CD4-positive, alpha-beta T cell (primary cell): ENCODE measurements at regions not wholly inside any gene's neighbourhood (a gene's known extent, or its start where the extent isn't known, plus 50 kb on each side); places are given as distances from the start of the nearest gene placed in this dataset.

ENCODE experiments used
- ATAC-seq: fragments of 200-7000 bp; cut with Tn5 transposase; one replicate; pipeline ENCODE4 v1.10.0; 2022; ENCODE audit warnings: mild to moderate bottlenecking; ENCODE audit not compliant: poor library complexity
- CTCF ChIA-PET: fragments of 350-600 bp; sonication (Branson Sonifier 250); formaldehyde crosslinking; loops from one replicate; lab custom pipeline; 2021; ENCODE audit warnings: antibody characterized with exemption, inconsistent platforms; lab: Charles Lee
- POLR2A ChIA-PET: fragments of 350-600 bp; sonication (Branson Sonifier 250); formaldehyde crosslinking; loops from one replicate; lab custom pipeline; 2021; ENCODE audit warnings: antibody characterized with exemption, inconsistent platforms; lab: Charles Lee
- DNase-seq, 14 experiments: peaks; one replicate each; pipeline ENCODE4 v3.0.0-alpha.2; 2013 to 2020; ENCODE audit warnings: mixed read lengths in 2 of 14
- H3K27ac ChIP-seq, 2 donors: one replicate each; pipeline versions ENCODE4 v1.5.1 to v1.7.0; 2013; ENCODE audit warnings: low read length in 2 of 2, low read depth in 1 of 2, mild to moderate bottlenecking in 1 of 2
- H3K27me3 ChIP-seq, 2 experiments: 1 replicate in 1 of 2; 2 replicates in 1 of 2; pipeline versions ENCODE4 v1.6.1 to v1.7.0; 2013; ENCODE audit warnings: low read length in 2 of 2, control low read depth in 1 of 2, mild to moderate bottlenecking in 1 of 2, moderate library complexity in 1 of 2; ENCODE audit not compliant: insufficient read depth in 2 of 2, control insufficient read depth in 1 of 2
- H3K36me3 ChIP-seq: one replicate; pipeline ENCODE4 v1.6.1; 2013; ENCODE audit warnings: low read length, control low read depth; ENCODE audit not compliant: insufficient read depth
- H3K4me1 ChIP-seq: one replicate; pipeline ENCODE4 v1.6.1; 2013; ENCODE audit warnings: low read length, control low read depth; ENCODE audit not compliant: insufficient read depth
- H3K4me3 ChIP-seq: one replicate; pipeline ENCODE4 v1.5.1; 2013; ENCODE audit warnings: mild to moderate bottlenecking, low read length, moderate library complexity
- H3K9me3 ChIP-seq, 2 experiments: 1 replicate in 1 of 2; 2 replicates in 1 of 2; pipeline versions ENCODE4 v1.6.1 to v1.7.0; 2013; ENCODE audit warnings: low read length in 2 of 2, mild to moderate bottlenecking in 2 of 2, control low read depth in 1 of 2, moderate library complexity in 1 of 2; ENCODE audit not compliant: control insufficient read depth in 1 of 2, insufficient read depth in 1 of 2
- H3K27ac Mint-ChIP-seq: one replicate; pipeline ENCODE4 v1.8.0; 2020; ENCODE audit warnings: mixed read lengths
- H3K27me3 Mint-ChIP-seq: one replicate; pipeline ENCODE4 v1.8.0; 2021; ENCODE audit warnings: mixed read lengths
- H3K36me3 Mint-ChIP-seq: one replicate; pipeline ENCODE4 v1.8.0; 2021; ENCODE audit warnings: low read depth, mixed read lengths
- H3K4me1 Mint-ChIP-seq: one replicate; pipeline ENCODE4 v1.8.0; 2021; ENCODE audit warnings: low read depth, mixed read lengths
- H3K4me3 Mint-ChIP-seq: one replicate; pipeline ENCODE4 v1.8.0; 2020; ENCODE audit warnings: mild to moderate bottlenecking, mixed read lengths
- H3K9me3 Mint-ChIP-seq: one replicate; pipeline ENCODE4 v1.8.0; 2020; ENCODE audit warnings: mixed read lengths
- CTCF ChIP-seq: fragments of 200-600 bp; IDR thresholded peaks from one replicate; pipeline ENCODE4 v1.8.0; 2022; ENCODE audit warnings: antibody characterized with exemption, mild to moderate bottlenecking
- intact Hi-C, 2 experiments: fragments of 100-400 bp; cut with DNase I in 1 of 2; cut with micrococcal nuclease in 1 of 2; formaldehyde crosslinking; loops; one replicate each; pipeline versions ENCODE4 v1.15.1 to v1.9.0; 2023 to 2025; cut with DNase I, micrococcal nuclease

DNA sequence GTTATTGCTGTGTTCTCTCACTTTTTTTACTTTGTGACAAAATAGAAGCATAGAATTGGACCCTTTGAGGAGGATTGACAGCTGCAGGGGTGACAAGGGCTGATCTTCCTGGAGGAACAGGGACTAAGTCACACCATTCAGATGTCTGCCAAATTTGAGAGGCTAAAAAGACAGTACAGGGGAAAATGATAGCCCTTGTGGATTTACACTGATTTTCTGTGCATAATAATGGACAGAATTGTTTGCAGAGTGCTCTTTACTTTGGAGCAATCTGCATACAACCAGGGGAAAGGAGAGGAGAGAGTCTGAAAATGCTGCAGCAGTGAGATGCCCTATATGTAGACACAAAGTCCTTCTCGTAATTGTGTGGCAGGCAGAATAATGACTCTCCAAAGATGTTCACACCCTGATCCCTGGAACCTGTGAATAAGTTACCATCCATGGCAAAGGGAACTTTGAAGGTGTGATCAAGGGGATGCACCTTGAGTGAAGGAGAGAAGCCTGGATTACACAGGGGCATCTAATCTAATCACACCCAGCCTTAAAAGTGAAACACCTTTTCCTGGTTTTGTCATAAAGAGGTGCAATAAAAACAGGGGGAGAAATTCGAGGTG lies 221.4 kb upstream of the CPHXL start:
- ATAC-seq (no peak), DNase-seq (no peak)
- H3K4me1 Mint-ChIP-seq, result no peaks in the 10 kb centered on the region
- Histone ChIP-seq H3K4me1 (no peaks in the 10 kb centered on the region), H3K27ac (no peak overlapping the region), H3K4me3 (no peak overlapping the region), H3K27me3 (no peaks in the 10 kb centered on the region), H3K9me3 (no peaks in the 10 kb centered on the region), H3K36me3 (no peaks in the 10 kb centered on the region)
- CTCF ChIA-PET, result interaction anchor here (1.1 kb wide), 1 partner anchor 54 kb away, joined by 3 read pairs; no protein-coding TSS in a partner anchor
- intact Hi-C loops, result no loop called here
- H3K9me3 Mint-ChIP-seq, result no peaks in the 10 kb centered on the region
- no peak overlapping the region for H3K4me3 Mint-ChIP-seq
- POLR2A ChIA-PET, result interaction anchor here (1.0 kb wide), 1 partner anchor 21 kb away, joined by 3 read pairs; no protein-coding TSS in a partner anchor
- H3K27me3 Mint-ChIP-seq, result peaks cover 5% of the 10 kb centered on the region
- TF ChIP-seq CTCF, result no peak
- H3K36me3 Mint-ChIP-seq, result no peaks in the 10 kb centered on the region
- H3K27ac Mint-ChIP-seq, result no peak overlapping the region

DNA sequence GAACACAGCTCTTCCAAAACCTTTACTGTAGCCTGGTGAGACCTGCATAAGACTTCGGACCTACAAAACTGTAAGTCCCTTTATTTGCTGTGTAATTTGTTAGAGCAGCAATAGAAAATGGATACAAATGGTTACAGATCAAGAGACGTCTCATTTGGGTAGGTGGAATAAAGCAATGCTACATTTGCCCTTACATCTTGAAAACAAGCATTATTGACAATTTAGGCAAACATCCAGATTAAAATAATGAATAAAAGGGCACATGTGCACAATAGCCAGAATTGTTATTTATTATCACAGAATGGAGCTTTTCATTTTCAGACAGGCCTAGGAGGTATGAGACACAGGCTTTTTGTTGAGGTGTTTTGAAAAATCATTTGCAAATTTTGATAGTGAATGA lies 222.2 kb upstream of the CPHXL start:
- no peak for TF ChIP-seq CTCF
- Mint-ChIP-seq H3K27me3 (peaks cover 5% of the 10 kb centered on the region), H3K9me3 (no peaks in the 10 kb centered on the region), H3K27ac (no peak overlapping the region), H3K4me3 (no peak overlapping the region), H3K36me3 (no peaks in the 10 kb centered on the region), H3K4me1 (no peaks in the 10 kb centered on the region)
- no peak for ATAC-seq
- no peaks in the 10 kb centered on the region for H3K27me3 ChIP-seq
- ChIA-PET POLR2A (no interaction called here), CTCF (interaction anchor here (1.1 kb wide), 1 partner anchor 54 kb away, joined by 3 read pairs; no protein-coding TSS in a partner anchor)
- H3K4me3 ChIP-seq, result no peak overlapping the region
- H3K4me1 ChIP-seq, result no peaks in the 10 kb centered on the region
- intact Hi-C loops, result no loop called here
- H3K27ac ChIP-seq, result no peak overlapping the region
- H3K36me3 ChIP-seq, result no peaks in the 10 kb centered on the region
- H3K9me3 ChIP-seq, result no peaks in the 10 kb centered on the region
- no peak for DNase-seq

DNA sequence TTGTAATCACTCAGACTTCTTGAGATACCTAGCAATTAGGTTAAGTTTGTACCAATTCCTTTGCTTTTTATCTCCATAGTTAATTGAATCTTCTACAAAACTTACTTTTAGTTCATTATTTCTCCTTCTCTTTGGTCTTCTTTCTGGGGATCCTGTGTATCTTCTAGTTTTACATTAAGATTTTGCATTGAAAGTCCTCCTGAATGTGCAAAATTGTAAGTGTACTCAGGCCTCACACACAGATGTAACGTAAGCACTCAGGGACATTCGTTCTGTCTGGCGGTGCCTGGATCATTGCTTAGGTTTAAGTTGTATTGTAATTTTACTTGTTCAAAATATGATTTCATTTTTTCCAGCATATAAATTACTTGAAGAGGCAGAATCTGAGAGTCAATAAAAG lies 222.6 kb upstream of the CPHXL start:
- ChIA-PET CTCF (interaction anchor here (1.1 kb wide), 1 partner anchor 55 kb away, joined by 3 read pairs; no protein-coding TSS in a partner anchor), POLR2A (no interaction called here)
- Histone ChIP-seq H3K9me3 (no peaks in the 10 kb centered on the region), H3K4me3 (no peak overlapping the region), H3K4me1 (no peaks in the 10 kb centered on the region), H3K36me3 (no peaks in the 10 kb centered on the region), H3K27ac (no peak overlapping the region), H3K27me3 (no peaks in the 10 kb centered on the region)
- Mint-ChIP-seq H3K27me3 (peaks cover 2% of the 10 kb centered on the region), H3K4me1 (no peaks in the 10 kb centered on the region), H3K4me3 (no peak overlapping the region), H3K27ac (no peak overlapping the region), H3K9me3 (no peaks in the 10 kb centered on the region), H3K36me3 (no peaks in the 10 kb centered on the region)
- intact Hi-C loops, result no loop called here
- ATAC-seq (no peak), DNase-seq (no peak)
- no peak for TF ChIP-seq CTCF
